Astrocyte of the hippocampus (primary cell): ENCODE measurements at regions not wholly inside any gene's neighbourhood (a gene's known extent, or its start where the extent isn't known, plus 50 kb on each side); places are given as distances from the start of the nearest gene placed in this dataset.

Experiments used
- DNase-seq: peaks from one replicate; pipeline ENCODE4 v3.0.0; 2011; ENCODE audit warnings: low read depth, low spot score

- DNase-seq, result no peak
Measured at GRCh38 chr7:94054130-94054529, 50.0 kb upstream of the BET1 start.

- no peak for DNase-seq
Measured at GRCh38 chr7:94055963-94056362, 51.8 kb upstream of the BET1 start.

DNA sequence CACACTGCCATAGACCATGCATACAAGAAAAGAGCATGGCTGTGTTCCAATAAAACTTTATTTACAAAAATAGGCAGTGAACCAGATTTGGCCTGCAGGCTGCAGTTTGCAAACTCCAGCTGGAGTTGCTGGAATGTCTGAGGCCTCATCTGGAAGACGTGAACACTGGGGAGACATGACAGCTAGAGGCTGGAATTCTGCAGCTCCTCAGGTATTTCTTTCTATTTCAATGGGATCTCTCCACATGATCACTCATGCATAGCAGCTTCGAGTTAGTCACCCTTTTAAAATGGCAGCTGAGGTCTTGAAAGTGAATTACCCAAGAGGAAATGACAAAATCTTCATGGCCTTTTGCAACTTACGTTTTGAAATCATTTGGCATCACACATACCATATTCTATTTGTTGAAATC is 52.6 kb upstream of the BET1 start:
- peak; percentile 72 for DNase-seq

DNA sequence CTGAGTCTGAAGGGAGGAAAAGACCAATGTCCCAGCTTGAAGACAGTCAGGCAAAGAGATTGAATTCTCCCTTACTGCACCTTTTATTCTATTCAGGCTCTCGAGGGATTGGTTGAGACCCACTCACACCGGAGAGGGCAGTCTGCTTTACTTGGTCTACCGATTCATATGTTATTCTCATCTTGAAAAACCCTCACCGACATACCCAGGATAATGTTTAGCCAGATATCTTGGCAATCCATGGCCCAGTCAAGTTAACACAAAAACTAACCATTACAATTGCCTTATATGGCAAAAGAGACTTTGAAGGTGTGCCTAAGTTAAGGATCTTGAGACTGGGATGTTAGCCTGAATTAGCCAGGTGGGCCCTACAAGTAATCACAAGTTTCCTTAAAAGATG is 53.8 kb upstream of the BET1 start:
- DNase-seq, result no peak

DNA sequence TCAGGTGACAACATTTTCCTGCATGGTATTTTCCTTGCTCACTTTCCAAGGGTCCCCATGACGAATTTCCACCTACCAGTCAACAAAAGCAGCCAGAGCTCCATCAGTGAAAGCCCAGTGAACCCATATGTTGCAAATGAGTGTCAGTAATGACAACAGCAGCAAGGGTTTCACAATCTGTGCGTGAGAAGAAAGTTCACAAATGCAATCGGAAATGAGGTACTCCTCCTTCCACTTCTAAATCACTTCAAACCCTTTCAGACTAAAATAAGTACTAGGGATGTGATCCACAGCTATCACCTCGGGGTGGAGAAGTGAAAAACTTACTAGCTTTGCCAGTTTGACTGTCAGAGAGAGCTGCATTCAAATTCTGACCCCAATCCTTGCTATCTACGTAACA is 55.6 kb upstream of the BET1 start:
- no peak for DNase-seq

DNA sequence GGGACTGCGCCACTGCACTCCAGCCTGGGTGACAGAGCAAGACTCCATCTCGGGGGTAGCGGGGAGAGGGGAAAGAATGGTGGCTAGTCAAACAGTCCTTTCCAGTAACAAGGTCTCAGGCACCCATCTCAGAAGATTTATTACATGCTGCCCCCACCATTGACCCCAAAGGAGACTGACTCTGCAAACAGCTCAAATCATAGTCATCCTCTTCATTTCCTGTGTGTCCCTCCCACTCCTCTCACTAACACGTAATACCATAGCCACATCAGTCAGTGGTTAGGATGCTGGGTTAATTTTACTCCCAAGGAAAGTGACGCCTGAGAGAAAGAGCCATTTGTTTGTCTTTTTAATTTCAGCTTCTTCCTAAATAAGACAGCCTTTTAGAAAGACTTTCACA is 56.6 kb upstream of the BET1 start:
- DNase-seq, result no peak

GRCh38 chr7:94061326-94061725 is 57.2 kb upstream of the BET1 start:
- DNase-seq, result no peak

DNA sequence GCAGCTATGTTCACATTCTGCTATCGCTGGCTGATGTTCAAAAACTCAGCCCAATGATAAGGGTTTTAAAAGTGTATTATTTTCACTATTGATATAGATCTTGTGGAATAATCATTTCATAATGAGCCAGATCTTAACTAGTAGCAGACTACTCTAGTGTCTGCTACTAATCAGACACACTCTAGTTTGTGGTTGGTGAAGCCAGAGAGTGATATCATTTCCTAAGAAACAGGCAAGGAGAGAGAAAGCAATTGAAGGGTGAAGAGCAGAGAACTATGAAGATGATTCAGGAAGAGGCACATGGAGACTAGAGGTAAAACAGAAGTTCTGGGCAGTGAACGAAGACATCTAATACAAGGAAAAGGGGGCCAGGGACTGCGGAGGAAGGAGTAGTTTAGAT is 58.2 kb upstream of the BET1 start:
- no peak for DNase-seq

- no peak for DNase-seq
Measured at GRCh38 chr7:94064541-94065191, 60.5 kb upstream of the BET1 start.

GRCh38 chr7:94067047-94067446 is 62.9 kb upstream of the BET1 start:
- DNase-seq, result no peak

- no peak for DNase-seq
Measured at GRCh38 chr7:94067506-94067905, 63.4 kb upstream of the BET1 start.

GRCh38 chr7:94069162-94069739 is 65.1 kb upstream of the BET1 start:
- DNase-seq, result no peak

DNA sequence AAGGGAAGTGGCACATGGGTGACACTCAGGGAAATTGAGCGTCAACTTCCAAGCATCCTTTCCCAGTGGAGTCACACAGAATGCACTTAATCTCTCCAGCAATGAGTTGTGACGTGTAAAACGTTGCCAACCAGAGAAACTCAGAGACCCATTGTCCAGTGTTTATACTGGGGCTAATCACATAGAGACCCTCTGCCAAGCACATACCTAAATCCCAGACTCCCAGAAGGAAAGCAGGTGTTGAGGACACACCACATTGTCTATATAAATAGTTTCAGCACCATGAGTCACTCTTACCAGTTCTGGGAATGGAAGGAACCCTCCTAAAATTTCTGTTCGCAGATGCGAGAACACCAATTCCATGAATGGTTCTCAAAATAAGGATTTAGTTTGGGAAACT is 76.4 kb upstream of the BET1 start:
- peak; percentile 11 for DNase-seq

GRCh38 chr7:94082126-94082525 is 78.0 kb upstream of the BET1 start:
- no peak for DNase-seq

DNA sequence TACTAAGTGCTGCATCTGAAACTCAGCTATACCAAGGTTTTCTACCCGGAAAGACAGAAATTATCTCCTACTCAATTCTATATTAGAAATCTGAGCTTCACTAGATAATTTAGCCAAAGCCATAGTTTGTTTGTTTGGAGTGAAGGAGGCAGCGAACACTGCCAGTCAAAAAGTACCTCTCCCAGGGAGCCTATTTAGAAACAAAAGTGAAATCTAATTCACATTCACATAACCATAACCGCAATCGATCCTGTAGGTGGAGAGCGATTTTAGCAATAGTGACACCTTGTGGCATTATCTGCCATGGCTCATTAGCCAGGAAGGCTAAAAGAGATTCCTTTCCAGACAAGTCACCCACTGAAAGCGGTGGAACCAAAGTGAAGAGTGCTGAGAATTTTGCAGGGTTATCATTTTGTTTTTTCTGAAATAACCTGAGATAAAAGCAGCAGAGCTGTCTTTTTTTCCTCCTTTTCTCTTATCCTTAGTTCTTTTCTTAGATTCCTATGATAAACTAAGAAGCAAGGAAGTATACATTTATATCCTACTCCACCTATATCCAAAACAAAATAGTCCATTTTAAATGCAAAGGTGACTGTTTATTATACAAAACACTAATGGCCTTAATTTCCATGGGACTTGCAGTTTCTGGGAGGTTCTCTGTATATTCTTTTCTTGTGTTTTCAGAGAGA is 83.7 kb upstream of the BET1 start:
- peak; percentile 75 for DNase-seq

DNA sequence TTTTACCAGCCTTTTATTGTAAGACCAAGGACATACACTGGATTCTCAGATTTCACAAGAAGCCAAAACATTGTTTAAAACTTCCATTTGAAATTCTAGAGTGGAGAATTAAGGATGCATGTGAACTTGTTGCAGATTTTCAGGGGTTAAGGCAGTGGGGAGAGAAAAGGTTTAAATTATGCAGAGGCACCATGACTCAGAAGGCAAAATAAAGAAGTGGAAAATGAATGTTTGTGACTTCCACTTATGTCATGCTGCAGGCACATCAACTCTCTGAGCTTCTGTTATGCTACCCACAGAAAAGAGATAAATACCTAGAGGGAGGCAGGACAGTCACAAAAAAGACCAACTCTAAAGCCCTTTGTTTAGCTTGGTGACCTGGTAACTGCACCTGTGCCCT is 84.4 kb upstream of the BET1 start:
- DNase-seq, result peak; percentile 41

GRCh38 chr7:94089806-94090205 is 85.7 kb upstream of the BET1 start:
- no peak for DNase-seq

DNA sequence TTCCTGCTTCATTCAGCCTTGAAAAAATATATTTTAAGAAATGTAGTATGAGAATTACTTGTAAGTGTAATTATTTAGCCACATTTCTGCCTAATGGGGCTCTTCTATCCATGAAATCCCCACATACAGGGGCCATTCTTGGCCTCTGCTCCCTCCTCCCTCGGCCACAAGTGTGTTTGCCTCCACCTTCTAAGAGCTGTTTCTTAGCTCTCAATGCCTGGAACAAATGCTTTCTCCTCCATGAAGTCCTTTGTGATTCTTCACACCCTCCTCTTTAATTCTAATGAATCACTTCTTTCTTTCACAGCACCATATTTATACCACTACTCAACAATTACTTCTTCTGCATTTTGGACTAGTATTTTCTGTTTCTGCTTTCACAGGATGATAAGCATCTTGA is 88.8 kb upstream of the BET1 start:
- no peak for DNase-seq

GRCh38 chr7:94094298-94094697 is 90.1 kb upstream of the BET1 start:
- DNase-seq, result no peak

DNA sequence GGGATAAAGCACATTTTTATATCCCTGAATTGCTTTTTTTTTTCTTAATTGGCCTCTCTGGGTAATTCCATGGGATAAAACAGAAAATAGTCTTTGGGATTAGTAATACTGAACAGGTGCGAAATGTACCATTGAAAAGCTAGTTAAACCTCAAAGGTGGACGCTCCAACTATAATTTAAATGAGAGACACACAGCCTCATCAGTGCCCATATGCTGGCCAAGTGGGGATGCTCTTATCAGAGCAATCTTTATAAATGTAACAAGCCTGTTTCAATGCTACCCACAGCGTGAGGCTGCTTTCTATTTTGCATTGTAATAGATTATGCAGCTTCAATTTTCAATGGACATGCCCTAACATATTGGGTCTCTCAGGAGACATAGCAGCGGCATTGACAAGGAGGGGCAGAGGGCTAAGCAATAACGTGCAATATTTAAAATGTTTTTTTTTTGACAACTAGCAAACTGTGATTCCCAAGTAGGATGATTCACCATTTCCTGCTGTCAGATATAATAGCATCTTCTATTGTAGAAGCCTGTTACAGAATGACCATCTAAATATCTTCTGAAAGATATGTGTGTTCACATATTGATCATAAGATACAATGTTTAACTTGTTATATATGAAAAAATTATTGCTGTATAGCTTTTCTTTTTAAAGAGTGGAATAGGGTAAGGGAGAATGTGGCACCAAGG is 91.3 kb upstream of the BET1 start:
- DNase-seq, result no peak

GRCh38 chr7:94099679-94100078 is 95.5 kb upstream of the BET1 start:
- DNase-seq, result no peak

GRCh38 chr7:94100723-94101345 is 96.7 kb upstream of the BET1 start:
- DNase-seq, result no peak
